Adipocyte (in vitro differentiated cells): ENCODE measurements at regions not wholly inside any gene's neighbourhood (a gene's known extent, or its start where the extent isn't known, plus 50 kb on each side); places are given as distances from the start of the nearest gene placed in this dataset.

Experiments
- DNase-seq: peaks from one replicate; pipeline ENCODE4 v3.0.0-alpha.2; 2015; ENCODE audit warnings: low read depth
- H3K27me3 ChIP-seq: replicated peaks from 2 replicates; pipeline ENCODE4 v1.7.0; 2013; ENCODE audit warnings: mild to moderate bottlenecking, low read length, moderate library complexity; ENCODE audit not compliant: control insufficient read depth, insufficient read depth
- H3K36me3 ChIP-seq: 2 replicates; pipeline ENCODE4 v1.7.0; 2013; ENCODE audit warnings: low read length, mild to moderate bottlenecking, moderate library complexity; ENCODE audit not compliant: control insufficient read depth, insufficient read depth, severe bottlenecking
- H3K4me1 ChIP-seq: 2 replicates; pipeline ENCODE4 v1.7.0; 2013; ENCODE audit warnings: mild to moderate bottlenecking, low read length, moderate library complexity; ENCODE audit not compliant: control insufficient read depth, insufficient read depth
- H3K4me3 ChIP-seq: 2 replicates; pipeline ENCODE4 v1.7.0; 2013; ENCODE audit warnings: mild to moderate bottlenecking, low read length, moderate library complexity
- H3K9ac ChIP-seq: 2 replicates; pipeline ENCODE4 v1.7.0; 2013; ENCODE audit warnings: mild to moderate bottlenecking, low read length, moderate library complexity
- H3K9me3 ChIP-seq: 2 replicates; pipeline ENCODE4 v1.7.0; 2013; ENCODE audit warnings: mild to moderate bottlenecking, low read length, moderate library complexity; ENCODE audit not compliant: control insufficient read depth

- Histone ChIP-seq H3K36me3 (no peaks in the 10 kb centered on the region), H3K27me3 (no peaks in the 10 kb centered on the region), H3K9ac (no peak overlapping the region), H3K4me3 (no peak overlapping the region), H3K4me1 (no peaks in the 10 kb centered on the region), H3K9me3 (no peaks in the 10 kb centered on the region)
- no peak for DNase-seq
These were observed 69.8 kb downstream of the TMEM100 start for GRCh38 chr17:55652825-55653224.

- Histone ChIP-seq H3K4me3 (no peak overlapping the region), H3K9ac (no peak overlapping the region), H3K4me1 (no peaks in the 10 kb centered on the region), H3K9me3 (no peaks in the 10 kb centered on the region), H3K27me3 (no peaks in the 10 kb centered on the region), H3K36me3 (no peaks in the 10 kb centered on the region)
- DNase-seq: no peak
These were observed 70.4 kb downstream of the TMEM100 start for GRCh38 chr17:55652114-55652823.

- H3K4me3 ChIP-seq: no peak overlapping the region
- no peak overlapping the region for H3K9ac ChIP-seq
- no peaks in the 10 kb centered on the region for H3K9me3 ChIP-seq
- H3K4me1 ChIP-seq: no peaks in the 10 kb centered on the region
- H3K36me3 ChIP-seq: no peaks in the 10 kb centered on the region
- no peak for DNase-seq
- H3K27me3 ChIP-seq: no peaks in the 10 kb centered on the region
These were observed 72.6 kb downstream of the TMEM100 start for GRCh38 chr17:55649957-55650597.

- Histone ChIP-seq H3K4me3 (no peak overlapping the region), H3K27me3 (no peaks in the 10 kb centered on the region), H3K36me3 (no peaks in the 10 kb centered on the region), H3K9me3 (no peaks in the 10 kb centered on the region), H3K4me1 (peaks cover 7% of the 10 kb centered on the region), H3K9ac (no peak overlapping the region)
- DNase-seq: no peak
These were observed 74.6 kb downstream of the TMEM100 start for GRCh38 chr17:55648086-55648485.

GRCh38 chr17:55645361-55645760 lies 77.3 kb downstream of the TMEM100 start:
- H3K9ac ChIP-seq: no peak overlapping the region
- no peak overlapping the region for H3K4me3 ChIP-seq
- DNase-seq: no peak
- H3K27me3 ChIP-seq: no peaks in the 10 kb centered on the region
- H3K9me3 ChIP-seq: no peaks in the 10 kb centered on the region
- H3K36me3 ChIP-seq: no peaks in the 10 kb centered on the region
- H3K4me1 ChIP-seq: peaks cover 7% of the 10 kb centered on the region

GRCh38 chr17:55644346-55644745 lies 78.3 kb downstream of the TMEM100 start:
- no peaks in the 10 kb centered on the region for H3K36me3 ChIP-seq
- peaks cover 13% of the 10 kb centered on the region for H3K4me1 ChIP-seq
- H3K27me3 ChIP-seq: no peaks in the 10 kb centered on the region
- DNase-seq: no peak
- H3K4me3 ChIP-seq: no peak overlapping the region
- no peak overlapping the region for H3K9ac ChIP-seq
- no peaks in the 10 kb centered on the region for H3K9me3 ChIP-seq

- no peaks in the 10 kb centered on the region for H3K27me3 ChIP-seq
- H3K4me3 ChIP-seq: no peak overlapping the region
- no peak overlapping the region for H3K9ac ChIP-seq
- no peak for DNase-seq
- H3K36me3 ChIP-seq: no peaks in the 10 kb centered on the region
- H3K4me1 ChIP-seq: peaks cover 18% of the 10 kb centered on the region
- H3K9me3 ChIP-seq: no peaks in the 10 kb centered on the region
These were observed 79.9 kb downstream of the TMEM100 start for GRCh38 chr17:55642741-55643140.

- no peak overlapping the region for H3K9ac ChIP-seq
- H3K4me3 ChIP-seq: no peak overlapping the region
These were observed 81.0 kb downstream of the TMEM100 start for GRCh38 chr17:55641676-55642081.

GRCh38 chr17:55639096-55639495 lies 83.6 kb downstream of the TMEM100 start:
- Histone ChIP-seq H3K27me3 (no peaks in the 10 kb centered on the region), H3K9ac (no peak overlapping the region), H3K4me1 (peaks cover 29% of the 10 kb centered on the region), H3K4me3 (no peak overlapping the region), H3K36me3 (no peaks in the 10 kb centered on the region), H3K9me3 (no peaks in the 10 kb centered on the region)
- no peak for DNase-seq

More at GRCh38 chr17:55641676-55642081, 81.0 kb downstream of the TMEM100 start:
- Histone ChIP-seq H3K27me3 (no peaks in the 10 kb centered on the region), H3K4me1 (peaks cover 18% of the 10 kb centered on the region), H3K9me3 (no peaks in the 10 kb centered on the region), H3K36me3 (no peaks in the 10 kb centered on the region)
- peak; percentile 64 for DNase-seq

- peaks cover 33% of the 10 kb centered on the region for H3K4me1 ChIP-seq
- H3K27me3 ChIP-seq: no peaks in the 10 kb centered on the region
- H3K4me3 ChIP-seq: peak overlapping the region; percentile 45
These were observed 87.3 kb downstream of the TMEM100 start for GRCh38 chr17:55635253-55635914.

GRCh38 chr17:55634702-55635101 lies 88.0 kb downstream of the TMEM100 start:
- Histone ChIP-seq H3K4me3 (peak overlapping the region; percentile 45), H3K36me3 (no peaks in the 10 kb centered on the region), H3K9me3 (no peaks in the 10 kb centered on the region), H3K9ac (no peak overlapping the region), H3K27me3 (no peaks in the 10 kb centered on the region), H3K4me1 (peaks cover 30% of the 10 kb centered on the region)
- no peak for DNase-seq

More at GRCh38 chr17:55635253-55635914, 87.3 kb downstream of the TMEM100 start:
- Histone ChIP-seq H3K9ac (no peak overlapping the region), H3K36me3 (no peaks in the 10 kb centered on the region), H3K9me3 (no peaks in the 10 kb centered on the region)
- DNase-seq: peak; percentile 31
